ENCODE measurements at regions not wholly inside any gene's neighbourhood (a gene's known extent, or its start where the extent isn't known, plus 50 kb on each side); places are given as distances from the start of the nearest gene placed in this dataset.

DNA sequence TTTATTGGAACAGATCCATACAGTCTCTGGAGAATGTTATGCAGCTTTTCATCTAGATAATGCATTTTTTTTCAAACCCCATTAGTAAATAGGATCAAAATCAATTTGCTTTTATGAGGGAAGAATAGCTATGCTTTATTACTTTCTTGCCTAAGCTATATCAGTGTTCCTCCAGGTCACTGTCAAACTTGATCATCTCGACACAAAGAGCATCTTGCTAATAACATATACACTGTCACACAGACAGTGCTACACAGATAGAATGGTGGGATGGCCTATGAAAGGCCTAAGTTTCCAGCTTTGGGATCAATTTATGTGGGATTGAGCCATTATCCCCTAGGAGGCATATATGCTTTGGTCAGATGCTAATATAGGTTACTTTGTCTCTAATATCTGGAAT lies 862.9 kb upstream of the SPRY2 start:
- intact Hi-C loops (cut with micrococcal nuclease), result no loop called here
- H3K4me1 ChIP-seq (ENCODE audit: control insufficient read depth, extremely low read depth, insufficient read depth, low read length), result no peaks in the 10 kb centered on the region
- ChIA-PET POLR2A (no interaction called here), CTCF (no interaction called here)
- H3K27ac ChIP-seq (ENCODE audit: insufficient read depth, low read depth, low read length), result no peak overlapping the region
- no peak overlapping the region for H3K4me3 ChIP-seq (replicated peaks in 1 of 3; ENCODE audit: insufficient read depth in 1 of 3, low read depth in 1 of 3, low read length in 3 of 3)
- no peaks in the 10 kb centered on the region for H3K27me3 ChIP-seq (ENCODE audit: control insufficient read depth in 2 of 2, insufficient read depth in 2 of 2, low read length in 2 of 2)
- H3K9me3 ChIP-seq (replicated peaks; ENCODE audit: control insufficient read depth, insufficient read depth, low read length), result no peaks in the 10 kb centered on the region
- no peaks in the 10 kb centered on the region for H4K20me1 ChIP-seq (replicated peaks; ENCODE audit: control insufficient read depth, extremely low read depth, insufficient read depth, low read length)
- no TSS peak for BruUV-seq (replicated peaks)
- DNase-seq (ENCODE audit: low read depth, low spot score) (no peak), FAIRE-seq (no peak)
- no peak for TF ChIP-seq GATA2 (IDR thresholded peaks at IDR 0.05; ENCODE audit: insufficient read depth, insufficient read length, low read depth, low read length)
- H2AFZ ChIP-seq (ENCODE audit: low read depth, low read length), result no peak overlapping the region
- H3K4me2 ChIP-seq (ENCODE audit: insufficient read depth, low read length), result no peak overlapping the region
- no peaks in the 10 kb centered on the region for H3K36me3 ChIP-seq (ENCODE audit: control insufficient read depth in 2 of 2, extremely low read depth in 1 of 2, insufficient read depth in 2 of 2, low read length in 2 of 2)
- H3K9ac ChIP-seq (replicated peaks; ENCODE audit: extremely low read depth, insufficient read depth, low read length), result no peak overlapping the region
- no peaks in the 10 kb centered on the region for H3K79me2 ChIP-seq (ENCODE audit: control insufficient read depth, insufficient read depth, low read length)
- no peaks in the 10 kb centered on the region for H3K9me1 ChIP-seq (replicated peaks; ENCODE audit: control insufficient read depth, extremely low read depth, insufficient read depth, low read length)
- dilution Hi-C loops (cut with MboI; ENCODE audit: extremely low pct_ligation_motif_present, low sequenced_read_pairs), result no loop called here

GRCh38 chr13:81199956-81200355 lies 859.0 kb upstream of the SPRY2 start:
- dilution Hi-C loops (cut with MboI; ENCODE audit: extremely low pct_ligation_motif_present, low sequenced_read_pairs) (no loop called here), intact Hi-C loops (cut with micrococcal nuclease) (no loop called here)
- Histone ChIP-seq H2AFZ (ENCODE audit: low read depth, low read length) (no peak overlapping the region), H3K36me3 (ENCODE audit: control insufficient read depth in 2 of 2, extremely low read depth in 1 of 2, insufficient read depth in 2 of 2, low read length in 2 of 2) (no peaks in the 10 kb centered on the region), H3K79me2 (ENCODE audit: control insufficient read depth, insufficient read depth, low read length) (no peaks in the 10 kb centered on the region), H3K4me2 (ENCODE audit: insufficient read depth, low read length) (no peak overlapping the region), H3K9me1 (replicated peaks; ENCODE audit: control insufficient read depth, extremely low read depth, insufficient read depth, low read length) (no peaks in the 10 kb centered on the region), H3K27ac (ENCODE audit: insufficient read depth, low read depth, low read length) (no peak overlapping the region), H3K9me3 (replicated peaks; ENCODE audit: control insufficient read depth, insufficient read depth, low read length) (no peaks in the 10 kb centered on the region), H4K20me1 (replicated peaks; ENCODE audit: control insufficient read depth, extremely low read depth, insufficient read depth, low read length) (no peaks in the 10 kb centered on the region), H3K9ac (replicated peaks; ENCODE audit: extremely low read depth, insufficient read depth, low read length) (no peak overlapping the region), H3K27me3 (ENCODE audit: control insufficient read depth in 2 of 2, insufficient read depth in 2 of 2, low read length in 2 of 2) (no peaks in the 10 kb centered on the region), H3K4me1 (ENCODE audit: control insufficient read depth, extremely low read depth, insufficient read depth, low read length) (no peaks in the 10 kb centered on the region), H3K4me3 (replicated peaks in 1 of 3; ENCODE audit: insufficient read depth in 1 of 3, low read depth in 1 of 3, low read length in 3 of 3) (no peak overlapping the region)
- no peak for TF ChIP-seq GATA2 (IDR thresholded peaks at IDR 0.05; ENCODE audit: insufficient read depth, insufficient read length, low read depth, low read length)
- no peak for TF ChIP-seq JUN (IDR thresholded peaks at IDR 0.05; ENCODE audit: borderline replicate concordance, insufficient read depth, insufficient read length, low read depth)
- TF ChIP-seq POLR2AphosphoS5 (IDR thresholded peaks at IDR 0.05; ENCODE audit: insufficient read depth, low read depth, low read length), result no peak
- no peak for TF ChIP-seq EZH2 (IDR thresholded peaks at IDR 0.05; ENCODE audit: borderline replicate concordance, low read depth, low read length, severe bottlenecking)
- no peak for TF ChIP-seq POLR2A (IDR thresholded peaks at IDR 0.05; ENCODE audit: low read depth, low read length)
- TF ChIP-seq, protein P1, sequence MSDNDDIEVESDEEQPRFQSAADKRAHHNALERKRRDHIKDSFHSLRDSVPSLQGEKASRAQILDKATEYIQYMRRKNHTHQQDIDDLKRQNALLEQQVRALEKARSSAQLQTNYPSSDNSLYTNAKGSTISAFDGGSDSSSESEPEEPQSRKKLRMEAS (IDR thresholded peaks at IDR 0.05; ENCODE audit: insufficient read depth, insufficient read length), result no peak
- no peak for TF ChIP-seq MYC (IDR thresholded peaks at IDR 0.05; ENCODE audit: low read depth, low read length)
- no peak for TF ChIP-seq CTCF (IDR thresholded peaks at IDR 0.05; ENCODE audit: extremely low read depth in 1 of 2, insufficient read depth in 1 of 2, low read depth in 1 of 2, low read length in 2 of 2)
- TF ChIP-seq FOS (IDR thresholded peaks at IDR 0.05; ENCODE audit: borderline replicate concordance, insufficient read depth, low read length), result no peak
- ChIA-PET POLR2A (no interaction called here), CTCF (no interaction called here)
- DNase-seq (ENCODE audit: low read depth, low spot score) (no peak), FAIRE-seq (no peak)
- BruUV-seq (replicated peaks), result no TSS peak

All from endothelial cell of umbilical vein (primary cell).